H1 (cell line): ENCODE measurements at regions not wholly inside any gene's neighbourhood (a gene's known extent, or its start where the extent isn't known, plus 50 kb on each side); places are given as distances from the start of the nearest gene placed in this dataset.

Experiments
- ATF2 ChIP-seq: IDR thresholded peaks from 2 replicates; pipeline ENCODE4 v1.6.1; 2012; ENCODE audit warnings: low read length, inconsistent platforms
- BRCA1 ChIP-seq: IDR thresholded peaks from 2 replicates; pipeline ENCODE4 v1.6.1; 2012; ENCODE audit warnings: low read depth, low read length, improper control_type of control experiment
- CHD2 ChIP-seq: IDR thresholded peaks from 2 replicates; pipeline ENCODE4 v1.6.1; 2012; ENCODE audit warnings: low read length, improper control_type of control experiment
- CREB1 ChIP-seq: IDR thresholded peaks from 2 replicates; pipeline ENCODE4 v1.6.1; 2012; ENCODE audit warnings: inconsistent platforms
- MAFK ChIP-seq: IDR thresholded peaks from 2 replicates; pipeline ENCODE4 v1.6.1; 2012; ENCODE audit warnings: low read depth, mild to moderate bottlenecking, improper control_type of control experiment, low read length
- NANOG ChIP-seq: IDR thresholded peaks from 2 replicates; pipeline ENCODE4 v1.6.1; 2011; ENCODE audit warnings: low read length, low read depth, mild to moderate bottlenecking, inconsistent platforms; ENCODE audit not compliant: insufficient read depth, poor library complexity, severe bottlenecking
- POLR2A ChIP-seq, 2 experiments: IDR thresholded peaks; 1 replicate in 1 of 2; 2 replicates in 1 of 2; pipeline ENCODE4 v1.6.1; 2011; ENCODE audit warnings: low read depth in 2 of 2, low read length in 2 of 2, mild to moderate bottlenecking in 2 of 2; ENCODE audit errors: control extremely low read depth in 1 of 2
- RFX5 ChIP-seq: IDR thresholded peaks from 2 replicates; pipeline ENCODE4 v1.6.1; 2011; ENCODE audit warnings: low read depth, low read length, improper control_type of control experiment, borderline replicate concordance
- SRF ChIP-seq: IDR thresholded peaks from 2 replicates; pipeline ENCODE4 v1.6.1; 2011; ENCODE audit warnings: mild to moderate bottlenecking, low read depth, low read length, moderate library complexity

- no peak for TF ChIP-seq RFX5
- TF ChIP-seq NANOG, result no peak
- TF ChIP-seq SRF, result no peak
- no peak for TF ChIP-seq MAFK
- no peak for TF ChIP-seq CHD2
- TF ChIP-seq ATF2, result no peak
- TF ChIP-seq CREB1, result no peak
- no peak for TF ChIP-seq POLR2A (IDR thresholded peaks at IDR 0.05; ENCODE audit: control extremely low read depth in 1 of 2, low read depth in 2 of 2, low read length in 2 of 2)
- TF ChIP-seq BRCA1, result no peak
Observed at GRCh38 chr4:140300271-140300970, 73.0 kb upstream of the SCOC start (continued).
